NT2/D1 (cell line): ENCODE measurements at regions not wholly inside any gene's neighbourhood (a gene's known extent, or its start where the extent isn't known, plus 50 kb on each side); places are given as distances from the start of the nearest gene placed in this dataset.

Experiments
- SUZ12 ChIP-seq: IDR thresholded peaks from 2 replicates; pipeline ENCODE4 v1.6.1; 2011; ENCODE audit not compliant: insufficient read length, insufficient read depth; ENCODE audit errors: extremely low read depth
- YY1 ChIP-seq: IDR thresholded peaks from 2 replicates; pipeline ENCODE4 v1.6.1; 2011; ENCODE audit not compliant: insufficient read length, insufficient read depth
- ZNF274 ChIP-seq: IDR thresholded peaks from 2 replicates; pipeline ENCODE4 v1.6.1; 2011; ENCODE audit warnings: mild to moderate bottlenecking, low read depth, low read length

DNA sequence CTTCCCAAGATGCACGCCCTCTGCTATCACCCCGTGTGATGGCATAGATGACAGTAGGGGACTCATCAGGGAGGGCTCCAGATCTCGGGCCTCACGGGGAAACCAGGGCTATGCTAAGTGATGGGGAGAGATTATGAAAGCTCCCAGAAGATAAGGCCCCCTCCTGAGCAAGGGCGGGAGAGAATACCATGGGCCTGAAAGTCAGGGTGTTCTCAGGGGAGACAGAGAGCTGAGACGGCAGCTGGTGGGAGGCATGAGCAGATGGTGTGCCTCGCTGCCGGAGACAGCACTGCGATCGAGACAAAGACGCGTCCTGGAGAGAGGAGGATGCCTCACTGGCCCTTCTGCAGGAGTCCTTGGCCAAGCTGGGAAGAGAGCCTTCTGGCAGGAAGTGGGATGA is 106.5 kb upstream of the ADPGK start:
- TF ChIP-seq ZNF274 (no peak), YY1 (no peak), SUZ12 (no peak)
